CD4-positive, alpha-beta T cell (primary cell): ENCODE measurements at regions not wholly inside any gene's neighbourhood (a gene's known extent, or its start where the extent isn't known, plus 50 kb on each side); places are given as distances from the start of the nearest gene placed in this dataset.

Experiments used
- ATAC-seq: fragments of 200-7000 bp; cut with Tn5 transposase; one replicate; pipeline ENCODE4 v1.10.0; 2022; ENCODE audit warnings: mild to moderate bottlenecking; ENCODE audit not compliant: poor library complexity
- CTCF ChIA-PET: fragments of 350-600 bp; sonication (Branson Sonifier 250); formaldehyde crosslinking; loops from one replicate; lab custom pipeline; 2021; ENCODE audit warnings: antibody characterized with exemption, inconsistent platforms; lab: Charles Lee
- POLR2A ChIA-PET: fragments of 350-600 bp; sonication (Branson Sonifier 250); formaldehyde crosslinking; loops from one replicate; lab custom pipeline; 2021; ENCODE audit warnings: antibody characterized with exemption, inconsistent platforms; lab: Charles Lee
- DNase-seq, 14 experiments: peaks; one replicate each; pipeline ENCODE4 v3.0.0-alpha.2; 2013 to 2020; ENCODE audit warnings: mixed read lengths in 2 of 14
- H3K27ac ChIP-seq, 2 donors: one replicate each; pipeline versions ENCODE4 v1.5.1 to v1.7.0; 2013; ENCODE audit warnings: low read length in 2 of 2, low read depth in 1 of 2, mild to moderate bottlenecking in 1 of 2
- H3K27me3 ChIP-seq, 2 experiments: 1 replicate in 1 of 2; 2 replicates in 1 of 2; pipeline versions ENCODE4 v1.6.1 to v1.7.0; 2013; ENCODE audit warnings: low read length in 2 of 2, control low read depth in 1 of 2, mild to moderate bottlenecking in 1 of 2, moderate library complexity in 1 of 2; ENCODE audit not compliant: insufficient read depth in 2 of 2, control insufficient read depth in 1 of 2
- H3K36me3 ChIP-seq: one replicate; pipeline ENCODE4 v1.6.1; 2013; ENCODE audit warnings: low read length, control low read depth; ENCODE audit not compliant: insufficient read depth
- H3K4me1 ChIP-seq: one replicate; pipeline ENCODE4 v1.6.1; 2013; ENCODE audit warnings: low read length, control low read depth; ENCODE audit not compliant: insufficient read depth
- H3K4me3 ChIP-seq: one replicate; pipeline ENCODE4 v1.5.1; 2013; ENCODE audit warnings: mild to moderate bottlenecking, low read length, moderate library complexity
- H3K9me3 ChIP-seq, 2 experiments: 1 replicate in 1 of 2; 2 replicates in 1 of 2; pipeline versions ENCODE4 v1.6.1 to v1.7.0; 2013; ENCODE audit warnings: low read length in 2 of 2, mild to moderate bottlenecking in 2 of 2, control low read depth in 1 of 2, moderate library complexity in 1 of 2; ENCODE audit not compliant: control insufficient read depth in 1 of 2, insufficient read depth in 1 of 2
- H3K27ac Mint-ChIP-seq: one replicate; pipeline ENCODE4 v1.8.0; 2020; ENCODE audit warnings: mixed read lengths
- H3K27me3 Mint-ChIP-seq: one replicate; pipeline ENCODE4 v1.8.0; 2021; ENCODE audit warnings: mixed read lengths
- H3K36me3 Mint-ChIP-seq: one replicate; pipeline ENCODE4 v1.8.0; 2021; ENCODE audit warnings: low read depth, mixed read lengths
- H3K4me1 Mint-ChIP-seq: one replicate; pipeline ENCODE4 v1.8.0; 2021; ENCODE audit warnings: low read depth, mixed read lengths
- H3K4me3 Mint-ChIP-seq: one replicate; pipeline ENCODE4 v1.8.0; 2020; ENCODE audit warnings: mild to moderate bottlenecking, mixed read lengths
- H3K9me3 Mint-ChIP-seq: one replicate; pipeline ENCODE4 v1.8.0; 2020; ENCODE audit warnings: mixed read lengths
- CTCF ChIP-seq: fragments of 200-600 bp; IDR thresholded peaks from one replicate; pipeline ENCODE4 v1.8.0; 2022; ENCODE audit warnings: antibody characterized with exemption, mild to moderate bottlenecking
- intact Hi-C, 2 experiments: fragments of 100-400 bp; cut with DNase I in 1 of 2; cut with micrococcal nuclease in 1 of 2; formaldehyde crosslinking; loops; one replicate each; pipeline versions ENCODE4 v1.15.1 to v1.9.0; 2023 to 2025; cut with DNase I, micrococcal nuclease

- peak overlapping the region; percentile 78 for H3K27ac Mint-ChIP-seq
- peak; percentile 57 for ATAC-seq
- ChIA-PET CTCF (interaction anchor here (1.6 kb wide), 1 partner anchor 18 kb away, joined by 5 read pairs; no protein-coding TSS in a partner anchor), POLR2A (interaction anchor here (0.7 to 1.2 kb wide), 5 partner anchors 10 to 68 kb away, joined by 3 to 6 read pairs (median 4); no protein-coding TSS in a partner anchor)
- H3K27me3 ChIP-seq: no peaks in the 10 kb centered on the region
- no peaks in the 10 kb centered on the region for H3K9me3 Mint-ChIP-seq
- peak in 1 of 14 experiments; percentile 13 for DNase-seq
- TF ChIP-seq CTCF: no peak
- peaks cover 11% of the 10 kb centered on the region for H3K36me3 Mint-ChIP-seq
- H3K27ac ChIP-seq: no peak overlapping the region
- no peaks in the 10 kb centered on the region for H3K9me3 ChIP-seq
- intact Hi-C loops: loop anchor here in 1 of 2 experiments (5.0 kb wide), 1 partner anchor 35 kb away; no protein-coding TSS in a partner anchor
- peaks cover 99% of the 10 kb centered on the region for H3K4me1 Mint-ChIP-seq
- peaks cover 67% of the 10 kb centered on the region for H3K4me1 ChIP-seq
- H3K36me3 ChIP-seq: peaks cover 6% of the 10 kb centered on the region
- H3K4me3 Mint-ChIP-seq: peak overlapping the region; percentile 71
- no peaks in the 10 kb centered on the region for H3K27me3 Mint-ChIP-seq
- no peak overlapping the region for H3K4me3 ChIP-seq
Observed at GRCh38 chr2:134137182-134137611, 116.7 kb upstream of the MGAT5 start.

- POLR2A ChIA-PET: interaction anchor here (1.0 to 1.1 kb wide), 2 partner anchors 14 to 18 kb away, joined by 4 read pairs; no protein-coding TSS in a partner anchor
- Mint-ChIP-seq H3K4me1 (peaks cover 99% of the 10 kb centered on the region), H3K36me3 (peaks cover 14% of the 10 kb centered on the region), H3K27ac (no peak overlapping the region), H3K27me3 (no peaks in the 10 kb centered on the region), H3K4me3 (no peak overlapping the region), H3K9me3 (no peaks in the 10 kb centered on the region)
- CTCF ChIA-PET: interaction anchor here (1.0 to 1.6 kb wide), 2 partner anchors 15 to 19 kb away, joined by 4 to 5 read pairs; no protein-coding TSS in a partner anchor
- no peaks in the 10 kb centered on the region for H3K9me3 ChIP-seq
- no peak overlapping the region for H3K4me3 ChIP-seq
- DNase-seq: no peak
- ATAC-seq: no peak
- no peak overlapping the region for H3K27ac ChIP-seq
- no peak for TF ChIP-seq CTCF
- intact Hi-C loops: loop anchor here in 1 of 2 experiments (5.0 kb wide), 1 partner anchor 34 kb away; no protein-coding TSS in a partner anchor
- peaks cover 6% of the 10 kb centered on the region for H3K36me3 ChIP-seq
- no peaks in the 10 kb centered on the region for H3K27me3 ChIP-seq
- H3K4me1 ChIP-seq: peaks cover 71% of the 10 kb centered on the region
Observed at GRCh38 chr2:134138115-134138514, 115.8 kb upstream of the MGAT5 start.

GRCh38 chr2:134139611-134140010 is 114.3 kb upstream of the MGAT5 start:
- H3K27me3 Mint-ChIP-seq: no peaks in the 10 kb centered on the region
- CTCF ChIA-PET: no interaction called here
- Histone ChIP-seq H3K9me3 (no peaks in the 10 kb centered on the region), H3K36me3 (peaks cover 3% of the 10 kb centered on the region), H3K27me3 (no peaks in the 10 kb centered on the region), H3K4me3 (no peak overlapping the region), H3K4me1 (peaks cover 72% of the 10 kb centered on the region), H3K27ac (no peak overlapping the region)
- H3K4me3 Mint-ChIP-seq: no peak overlapping the region
- H3K27ac Mint-ChIP-seq: peak overlapping the region; percentile 73
- peaks cover 18% of the 10 kb centered on the region for H3K36me3 Mint-ChIP-seq
- intact Hi-C loops: loop anchor here in 1 of 2 experiments (5.0 kb wide), 1 partner anchor 33 kb away; no protein-coding TSS in a partner anchor
- H3K9me3 Mint-ChIP-seq: no peaks in the 10 kb centered on the region
- ATAC-seq (no peak), DNase-seq (no peak)
- POLR2A ChIA-PET: no interaction called here
- peaks cover 98% of the 10 kb centered on the region for H3K4me1 Mint-ChIP-seq
- TF ChIP-seq CTCF: no peak
